Heart left ventricle (tissue), 13 donors: ENCODE measurements at regions not wholly inside any gene's neighbourhood (a gene's known extent, or its start where the extent isn't known, plus 50 kb on each side); places are given as distances from the start of the nearest gene placed in this dataset.

Source experiments
- CTCF ChIP-seq, 12 donors: fragments of 200-600 bp; sonication (generic) in 4 of 12; IDR thresholded peaks; one replicate each; pipeline versions ENCODE4 v1.5.0 to v1.8.0; 2018 to 2022; ENCODE audit warnings: antibody characterized with exemption in 12 of 12, mild to moderate bottlenecking in 5 of 12
- POLR2A ChIP-seq, 2 donors: fragments of 450-650 bp; IDR thresholded peaks; one replicate each; pipeline ENCODE4 v1.6.1; 2017; ENCODE audit warnings: antibody characterized with exemption in 2 of 2, mild to moderate bottlenecking in 2 of 2, moderate library complexity in 2 of 2
- donor health status: ischemic (EF 13 %, LVEDD 7.1; RV severe dilation, severe dysfunction).
- donor health status: DM: no; HTN: yes; CAD: no.
- donor health status: DM: no; HTN: no; CAD: no.
- donor health status: ischemic (EF 25% LVEDD 6.9; RV normal size, moderate dysfunction).
- donor health status: ischemic (EF 25% LVEDD 5.7; RV mildly dilated, moderate dysfunction).
- donor health status: ischemic (EF 35%, LVEDD 5.7; RV mildly dilated, moderate dysfunction).
- donor health status: nonischemic (EF 11% LVEDD 7.7; RV severe dilation, severe dysfunction).
- donor health status: DM: yes; HTN: yes; CAD: no.
- donor health status: PGD.
- donor health status: ischemic (EF 29% LVEDD 5.4; RV normal size, mild dysfunction).
- donor health status: nonischemic (EF 23%, LVEDD 6.1; RV moderate dilation, normal function).

GRCh38 chr12:69189378-69189978, 49.9 kb upstream of the CPSF6 start:
- no peak for TF ChIP-seq CTCF (IDR thresholded peaks at IDR 0.05)
- no peak for TF ChIP-seq POLR2A (IDR thresholded peaks at IDR 0.05)
